Thyroid gland (tissue), 4 donors: ENCODE measurements at regions not wholly inside any gene's neighbourhood (a gene's known extent, or its start where the extent isn't known, plus 50 kb on each side); places are given as distances from the start of the nearest gene placed in this dataset.

ENCODE experiments used
- CTCF ChIP-seq, 6 experiments: fragments of 200-600 bp in 3 of 6; fragments of 450-650 bp in 3 of 6; sonication (generic) in 3 of 6; IDR thresholded peaks; one replicate each; pipeline ENCODE4 v1.5.1; 2016 to 2019; ENCODE audit warnings: antibody characterized with exemption in 6 of 6, mild to moderate bottlenecking in 2 of 6, inconsistent platforms in 1 of 6, moderate library complexity in 1 of 6
- POLR2A ChIP-seq, 2 donors: fragments of 450-650 bp; IDR thresholded peaks; one replicate each; pipeline ENCODE4 v1.6.1; 2017; ENCODE audit warnings: antibody characterized with exemption in 2 of 2, mild to moderate bottlenecking in 2 of 2, moderate library complexity in 1 of 2

- TF ChIP-seq CTCF (IDR thresholded peaks at IDR 0.05) (no peak), POLR2A (IDR thresholded peaks at IDR 0.05) (no peak)
These were observed 171.7 kb downstream of the LACC1 start for GRCh38 chr13:44051405-44051804.
